ENCODE measurements at regions not wholly inside any gene's neighbourhood (a gene's known extent, or its start where the extent isn't known, plus 50 kb on each side); places are given as distances from the start of the nearest gene placed in this dataset.

- Histone ChIP-seq H3K27me3 (no peaks in the 10 kb centered on the region), H3K4me1 (no peaks in the 10 kb centered on the region), H3K4me3 (replicated peaks in 1 of 3) (no peak overlapping the region), H3K27ac (no peak overlapping the region), H3K36me3 (no peaks in the 10 kb centered on the region), H3K9me3 (no peaks in the 10 kb centered on the region)
- no peak for DNase-seq
- 39 to 53% methylated on average over 3 of the region's 3 CpGs for WGBS, 2 donors
- TF ChIP-seq POLR2A (IDR thresholded peaks at IDR 0.05) (no peak), CTCF (IDR thresholded peaks at IDR 0.05) (no peak)
- intact Hi-C loops (cut with DNase I), result no loop called here
Observed at GRCh38 chr1:199202331-199202730, 563.5 kb downstream of the PTPRC start.

GRCh38 chr1:199204231-199204630, 565.4 kb downstream of the PTPRC start:
- Histone ChIP-seq H3K9me3 (no peaks in the 10 kb centered on the region), H3K27ac (no peak overlapping the region), H3K27me3 (no peaks in the 10 kb centered on the region), H3K4me1 (no peaks in the 10 kb centered on the region), H3K4me3 (replicated peaks in 1 of 3) (no peak overlapping the region), H3K36me3 (no peaks in the 10 kb centered on the region)
- 83 to 86% methylated on average over 3 of the region's 3 CpGs for WGBS, 2 donors
- TF ChIP-seq POLR2A (IDR thresholded peaks at IDR 0.05) (no peak), CTCF (IDR thresholded peaks at IDR 0.05) (no peak)
- no peak for DNase-seq
- intact Hi-C loops (cut with DNase I), result no loop called here

- TF ChIP-seq CTCF (IDR thresholded peaks at IDR 0.05) (no peak), POLR2A (IDR thresholded peaks at IDR 0.05) (no peak)
- no peaks in the 10 kb centered on the region for H3K36me3 ChIP-seq
- intact Hi-C loops (cut with DNase I), result no loop called here
- no peaks in the 10 kb centered on the region for H3K27me3 ChIP-seq
- H3K4me3 ChIP-seq (replicated peaks in 1 of 3), result no peak overlapping the region
- no peak for DNase-seq
- WGBS, 2 donors, result 77% methylated on average over 6 of the region's 6 CpGs
- H3K4me1 ChIP-seq, result no peaks in the 10 kb centered on the region
- no peak overlapping the region for H3K27ac ChIP-seq
- H3K9me3 ChIP-seq, result no peaks in the 10 kb centered on the region
Observed at GRCh38 chr1:199205740-199206441, 567.1 kb downstream of the PTPRC start.

GRCh38 chr1:199208847-199209246, 570.0 kb downstream of the PTPRC start:
- no peaks in the 10 kb centered on the region for H3K36me3 ChIP-seq
- no peak overlapping the region for H3K27ac ChIP-seq
- no peaks in the 10 kb centered on the region for H3K4me1 ChIP-seq
- no peaks in the 10 kb centered on the region for H3K9me3 ChIP-seq
- TF ChIP-seq CTCF (IDR thresholded peaks at IDR 0.05) (no peak), POLR2A (IDR thresholded peaks at IDR 0.05) (no peak)
- DNase-seq, result no peak
- no peak overlapping the region for H3K4me3 ChIP-seq (replicated peaks in 1 of 3)
- intact Hi-C loops (cut with DNase I), result no loop called here
- no peaks in the 10 kb centered on the region for H3K27me3 ChIP-seq

GRCh38 chr1:199218065-199218464, 579.2 kb downstream of the PTPRC start:
- no peaks in the 10 kb centered on the region for H3K36me3 ChIP-seq
- no peak overlapping the region for H3K4me3 ChIP-seq (replicated peaks in 1 of 3)
- H3K4me1 ChIP-seq, result no peaks in the 10 kb centered on the region
- TF ChIP-seq POLR2A (IDR thresholded peaks at IDR 0.05), result no peak
- no peaks in the 10 kb centered on the region for H3K9me3 ChIP-seq
- no peak for DNase-seq
- no peak overlapping the region for H3K27ac ChIP-seq
- intact Hi-C loops (cut with DNase I), result no loop called here
- no peaks in the 10 kb centered on the region for H3K27me3 ChIP-seq
- 74 to 92% methylated on average over 2 of the region's 2 CpGs for WGBS, 2 donors

Measured in thyroid gland (tissue), 4 donors.